Stimulated activated CD4-positive, alpha-beta T cell treated with anti-CD3 and anti-CD28 coated beads, Interleukin-2, amount 100 ng/mL, for 48 hours (primary cell): ENCODE measurements at regions not wholly inside any gene's neighbourhood (a gene's known extent, or its start where the extent isn't known, plus 50 kb on each side); places are given as distances from the start of the nearest gene placed in this dataset.
"Not testable (repeated sequence)": the region's sequence is repeated elsewhere in the genome, so short reads cannot be mapped to it uniquely, and the experiment has no call there.

Experiments used
- DNase-seq, 2 donors: peaks; one replicate each; pipeline ENCODE4 v3.0.0-alpha.2; 2020

- DNase-seq = not testable (repeated sequence)
Observed at GRCh38 chr3:195634426-195635261, 50.9 kb upstream of the APOD start.
